Sigmoid colon (tissue), 6 donors: ENCODE measurements at regions not wholly inside any gene's neighbourhood (a gene's known extent, or its start where the extent isn't known, plus 50 kb on each side); places are given as distances from the start of the nearest gene placed in this dataset.

ENCODE experiments used
- DNase-seq: peaks from one replicate; pipeline ENCODE4 v3.0.0-alpha.2; 2019
- H3K27ac ChIP-seq, 4 donors: fragments of 200-600 bp; sonication (generic); one replicate each; pipeline ENCODE4 v1.5.1; 2016 to 2019; ENCODE audit warnings: mild to moderate bottlenecking in 1 of 4
- H3K27me3 ChIP-seq, 3 donors: fragments of 200-600 bp; sonication (generic); one replicate each; pipeline ENCODE4 v1.5.1; 2019; ENCODE audit warnings: mild to moderate bottlenecking in 1 of 3
- H3K36me3 ChIP-seq, 4 donors: fragments of 200-600 bp; sonication (generic); one replicate each; pipeline ENCODE4 v1.5.1; 2016 to 2019
- H3K4me1 ChIP-seq, 4 donors: fragments of 200-600 bp; sonication (generic); one replicate each; pipeline ENCODE4 v1.5.1; 2017 to 2019
- H3K4me3 ChIP-seq, 4 donors: fragments of 200-600 bp; sonication (generic); one replicate each; pipeline ENCODE4 v1.5.1; 2017 to 2019; ENCODE audit warnings: mild to moderate bottlenecking in 2 of 4, moderate library complexity in 1 of 4
- H3K9me3 ChIP-seq, 4 donors: fragments of 200-600 bp in 3 of 4; sonication (generic) in 3 of 4; one replicate each; pipeline versions ENCODE4 v1.5.1 to v1.6.1; 2013 to 2019
- EP300 ChIP-seq, 4 donors: sonication (generic); formaldehyde crosslinking; IDR thresholded peaks; one replicate each; pipeline ENCODE4 v1.6.1; 2017; ENCODE audit warnings: antibody characterized with exemption in 4 of 4
- POLR2A ChIP-seq, 2 donors: fragments of 450-650 bp; IDR thresholded peaks; one replicate each; pipeline ENCODE4 v1.6.1; 2016; ENCODE audit warnings: antibody characterized with exemption in 2 of 2, mild to moderate bottlenecking in 2 of 2, moderate library complexity in 2 of 2
- POLR2AphosphoS5 ChIP-seq, 4 donors: sonication (generic); formaldehyde crosslinking; IDR thresholded peaks; one replicate each; pipeline ENCODE4 v1.6.1; 2017; ENCODE audit warnings: antibody characterized with exemption in 4 of 4
- WGBS, 2 donors: extraction: QIAGEN DNeasy Blood & Tissue Kit; methylation state at CpG; one replicate each; pipeline ENCODE4 v1.1.7; 2013; 5-methylcytosine and 5-hydroxymethylcytosine counted together
- intact Hi-C: fragments of 100-400 bp; cut with DNase I; formaldehyde crosslinking; loops from one replicate; pipeline ENCODE4 v1.15.1; 2023
- TF ChIP-seq, protein P1 (sequence below), 4 experiments: fragments of 450-650 bp in 3 of 4; fragments of 200-600 bp in 1 of 4; IDR thresholded peaks; one replicate each; pipeline ENCODE4 v1.5.1; 2016 to 2019; ENCODE audit warnings: antibody characterized with exemption in 4 of 4, mild to moderate bottlenecking in 3 of 4, moderate library complexity in 2 of 4
- donor health status: healthy with polysubstance abuse.
- donor health status: healthy.

DNA sequence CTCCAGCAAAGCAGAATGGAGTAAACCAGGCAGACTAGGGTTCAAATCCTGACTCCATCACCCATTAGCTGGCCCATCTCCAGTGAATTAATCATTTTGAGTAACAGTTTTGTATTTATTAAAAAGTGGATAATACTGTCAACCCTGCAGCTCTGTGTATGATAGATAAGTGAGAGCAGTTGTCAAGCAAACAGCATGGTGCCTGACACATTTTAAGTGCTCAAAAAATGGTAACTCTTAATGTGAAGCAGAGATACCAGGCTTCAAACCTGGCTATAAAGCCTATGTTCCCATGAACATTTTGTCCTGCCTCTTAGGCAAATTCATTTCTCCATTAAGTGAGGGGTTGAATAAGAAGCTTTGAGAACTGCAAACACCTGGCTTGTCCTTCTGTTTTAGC is 409.6 kb downstream of the TBC1D4 start:
- TF ChIP-seq EP300 (IDR thresholded peaks at IDR 0.05) (no peak), POLR2A (IDR thresholded peaks at IDR 0.05) (no peak), POLR2AphosphoS5 (IDR thresholded peaks at IDR 0.05) (no peak)
- TF ChIP-seq, protein P1, sequence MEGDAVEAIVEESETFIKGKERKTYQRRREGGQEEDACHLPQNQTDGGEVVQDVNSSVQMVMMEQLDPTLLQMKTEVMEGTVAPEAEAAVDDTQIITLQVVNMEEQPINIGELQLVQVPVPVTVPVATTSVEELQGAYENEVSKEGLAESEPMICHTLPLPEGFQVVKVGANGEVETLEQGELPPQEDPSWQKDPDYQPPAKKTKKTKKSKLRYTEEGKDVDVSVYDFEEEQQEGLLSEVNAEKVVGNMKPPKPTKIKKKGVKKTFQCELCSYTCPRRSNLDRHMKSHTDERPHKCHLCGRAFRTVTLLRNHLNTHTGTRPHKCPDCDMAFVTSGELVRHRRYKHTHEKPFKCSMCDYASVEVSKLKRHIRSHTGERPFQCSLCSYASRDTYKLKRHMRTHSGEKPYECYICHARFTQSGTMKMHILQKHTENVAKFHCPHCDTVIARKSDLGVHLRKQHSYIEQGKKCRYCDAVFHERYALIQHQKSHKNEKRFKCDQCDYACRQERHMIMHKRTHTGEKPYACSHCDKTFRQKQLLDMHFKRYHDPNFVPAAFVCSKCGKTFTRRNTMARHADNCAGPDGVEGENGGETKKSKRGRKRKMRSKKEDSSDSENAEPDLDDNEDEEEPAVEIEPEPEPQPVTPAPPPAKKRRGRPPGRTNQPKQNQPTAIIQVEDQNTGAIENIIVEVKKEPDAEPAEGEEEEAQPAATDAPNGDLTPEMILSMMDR (IDR thresholded peaks at IDR 0.05), result no peak
- no peaks in the 10 kb centered on the region for H3K4me1 ChIP-seq
- no peak overlapping the region for H3K27ac ChIP-seq
- no peak for DNase-seq
- no peaks in the 10 kb centered on the region for H3K9me3 ChIP-seq
- H3K27me3 ChIP-seq, result no peaks in the 10 kb centered on the region
- no peak overlapping the region for H3K4me3 ChIP-seq
- intact Hi-C loops, result no loop called here
- H3K36me3 ChIP-seq, result no peaks in the 10 kb centered on the region

DNA sequence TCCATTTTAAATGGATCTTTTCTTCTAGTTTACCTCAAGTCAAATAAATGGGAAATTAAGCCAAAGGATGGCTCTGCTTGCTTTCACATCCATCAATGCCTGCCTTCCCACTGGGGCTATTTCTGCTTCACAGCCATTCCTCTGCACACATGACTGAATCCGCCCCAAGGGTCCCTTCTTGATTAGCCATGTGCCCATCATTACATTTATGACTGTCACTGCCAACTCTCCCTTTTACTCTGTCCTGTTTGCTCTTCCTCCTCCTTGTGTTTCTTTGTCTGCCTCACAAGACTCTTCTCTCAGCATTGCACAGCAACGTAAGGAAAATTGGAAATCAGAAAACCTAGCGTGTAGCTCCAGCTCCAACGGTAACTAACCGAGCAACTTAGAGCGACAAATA is 410.2 kb downstream of the TBC1D4 start:
- intact Hi-C loops, result no loop called here
- H3K36me3 ChIP-seq, result no peaks in the 10 kb centered on the region
- H3K4me1 ChIP-seq, result no peaks in the 10 kb centered on the region
- H3K27ac ChIP-seq, result no peak overlapping the region
- H3K4me3 ChIP-seq, result no peak overlapping the region
- no peaks in the 10 kb centered on the region for H3K9me3 ChIP-seq
- WGBS, 2 donors, result 83% methylated on average over 6 of the region's 6 CpGs
- TF ChIP-seq, protein P1 (IDR thresholded peaks at IDR 0.05), result no peak
- TF ChIP-seq POLR2AphosphoS5 (IDR thresholded peaks at IDR 0.05), result no peak
- TF ChIP-seq EP300 (IDR thresholded peaks at IDR 0.05), result no peak
- TF ChIP-seq POLR2A (IDR thresholded peaks at IDR 0.05), result no peak
- DNase-seq, result no peak
- H3K27me3 ChIP-seq, result no peaks in the 10 kb centered on the region

DNA sequence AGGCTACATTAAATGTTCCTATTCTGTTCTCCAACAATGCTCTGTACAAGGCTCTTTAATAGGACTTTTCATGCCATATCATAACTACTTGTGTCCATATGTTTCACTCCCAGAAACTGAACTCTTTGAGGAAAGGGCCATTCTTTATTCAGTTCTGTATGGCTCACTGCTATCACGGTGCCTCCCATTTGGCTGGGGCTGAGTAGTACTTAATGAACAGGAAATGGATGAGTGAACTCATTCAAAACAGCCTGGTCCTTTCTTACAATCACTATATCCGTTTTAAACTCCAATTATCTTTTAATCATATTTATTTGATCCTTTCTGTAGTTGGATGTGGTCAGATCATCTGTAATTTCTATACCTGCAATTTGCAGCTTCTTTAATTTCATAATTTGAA is 410.6 kb downstream of the TBC1D4 start:
- no peaks in the 10 kb centered on the region for H3K4me1 ChIP-seq
- H3K36me3 ChIP-seq, result no peaks in the 10 kb centered on the region
- no peak overlapping the region for H3K27ac ChIP-seq
- 25 to 41% methylated on average over 2 of the region's 2 CpGs for WGBS, 2 donors
- H3K4me3 ChIP-seq, result no peak overlapping the region
- no peak for TF ChIP-seq POLR2A (IDR thresholded peaks at IDR 0.05)
- TF ChIP-seq, protein P1 (IDR thresholded peaks at IDR 0.05), result no peak
- no peak for TF ChIP-seq POLR2AphosphoS5 (IDR thresholded peaks at IDR 0.05)
- no peak for TF ChIP-seq EP300 (IDR thresholded peaks at IDR 0.05)
- no peak for DNase-seq
- H3K27me3 ChIP-seq, result no peaks in the 10 kb centered on the region
- no peaks in the 10 kb centered on the region for H3K9me3 ChIP-seq
- intact Hi-C loops, result no loop called here

DNA sequence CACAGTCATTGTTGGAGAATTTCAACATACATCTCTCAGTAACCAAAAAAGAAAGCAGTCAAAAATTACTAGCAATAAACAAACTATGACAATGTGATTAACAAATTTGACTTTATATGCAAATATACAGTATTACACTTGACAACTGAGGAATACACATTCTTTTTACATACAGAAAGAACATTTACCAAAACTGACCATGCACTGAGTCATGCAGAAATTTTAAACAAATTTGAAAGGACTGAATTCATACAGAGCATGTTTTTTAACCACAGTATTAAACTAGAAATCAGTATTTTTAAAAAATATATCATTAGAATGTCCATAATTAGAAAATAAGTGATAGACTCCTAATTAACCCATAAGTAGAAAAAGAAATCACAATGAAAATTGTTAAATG is 420.1 kb downstream of the TBC1D4 start:
- DNase-seq, result no peak
- no peak overlapping the region for H3K27ac ChIP-seq
- no peak for TF ChIP-seq EP300 (IDR thresholded peaks at IDR 0.05)
- H3K4me3 ChIP-seq, result no peak overlapping the region
- H3K36me3 ChIP-seq, result no peaks in the 10 kb centered on the region
- H3K27me3 ChIP-seq, result no peaks in the 10 kb centered on the region
- no peaks in the 10 kb centered on the region for H3K9me3 ChIP-seq
- intact Hi-C loops, result no loop called here
- no peaks in the 10 kb centered on the region for H3K4me1 ChIP-seq

DNA sequence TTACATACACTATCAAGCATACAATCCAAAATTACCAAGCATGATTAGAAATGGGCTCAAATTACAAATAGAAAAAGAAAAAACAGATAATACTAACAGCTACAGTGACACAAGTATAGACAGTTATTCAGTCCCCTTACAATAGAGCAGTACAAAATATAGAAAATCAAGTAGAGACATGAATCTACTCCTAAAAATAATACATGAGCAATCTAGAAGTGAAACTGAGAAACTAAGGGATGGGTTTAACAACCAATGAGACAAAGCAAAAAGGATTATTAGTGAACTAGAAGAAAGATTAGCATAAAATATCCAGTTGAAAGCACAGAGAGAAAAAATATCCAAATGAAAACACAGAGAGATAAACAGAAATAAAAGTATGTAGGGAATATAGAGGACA is 426.7 kb downstream of the TBC1D4 start:
- no peak for TF ChIP-seq EP300 (IDR thresholded peaks at IDR 0.05)
- TF ChIP-seq POLR2A (IDR thresholded peaks at IDR 0.05), result no peak
- TF ChIP-seq POLR2AphosphoS5 (IDR thresholded peaks at IDR 0.05), result no peak
- TF ChIP-seq, protein P1 (IDR thresholded peaks at IDR 0.05), result no peak
- H3K4me3 ChIP-seq, result no peak overlapping the region
- H3K27me3 ChIP-seq, result no peaks in the 10 kb centered on the region
- no peak overlapping the region for H3K27ac ChIP-seq
- no peaks in the 10 kb centered on the region for H3K4me1 ChIP-seq
- H3K9me3 ChIP-seq, result no peaks in the 10 kb centered on the region
- no peak for DNase-seq
- no peaks in the 10 kb centered on the region for H3K36me3 ChIP-seq
- intact Hi-C loops, result no loop called here
